ENCODE measurements at regions not wholly inside any gene's neighbourhood (a gene's known extent, or its start where the extent isn't known, plus 50 kb on each side); places are given as distances from the start of the nearest gene placed in this dataset.
"Not testable (repeated sequence)": the region's sequence is repeated elsewhere in the genome, so short reads cannot be mapped to it uniquely, and the experiment has no call there.

- no peak for DNase-seq (ENCODE audit: low spot score)
Observed at GRCh38 chr11:45000918-45001317, 50.2 kb upstream of the TP53I11 start.

- DNase-seq (ENCODE audit: low spot score), result no peak
Observed at GRCh38 chr11:45001466-45002165, 50.9 kb upstream of the TP53I11 start.

GRCh38 chr11:45005106-45005505 is 54.4 kb upstream of the TP53I11 start:
- no peak for DNase-seq (ENCODE audit: low spot score)

GRCh38 chr11:45007011-45007410 is 56.3 kb upstream of the TP53I11 start:
- no peak for DNase-seq (ENCODE audit: low spot score)

- not testable (repeated sequence) for DNase-seq (ENCODE audit: low spot score)
Observed at GRCh38 chr11:45015983-45016382, 65.3 kb upstream of the TP53I11 start.

GRCh38 chr11:45016446-45016845 is 65.8 kb upstream of the TP53I11 start:
- DNase-seq (ENCODE audit: low spot score), result not testable (repeated sequence)

GRCh38 chr11:45017329-45017728 is 66.6 kb upstream of the TP53I11 start:
- no peak for DNase-seq (ENCODE audit: low spot score)

- no peak for DNase-seq (ENCODE audit: low spot score)
Observed at GRCh38 chr11:45021001-45021400, 70.3 kb upstream of the TP53I11 start.

GRCh38 chr11:45021692-45022141 is 71.0 kb upstream of the TP53I11 start:
- no peak for DNase-seq (ENCODE audit: low spot score)

GRCh38 chr11:45022294-45023064 is 71.8 kb upstream of the TP53I11 start:
- no peak for DNase-seq (ENCODE audit: low spot score)

- DNase-seq (ENCODE audit: low spot score), result no peak
Observed at GRCh38 chr11:45023065-45023365, 72.3 kb upstream of the TP53I11 start.

GRCh38 chr11:45024316-45024715 is 73.6 kb upstream of the TP53I11 start:
- no peak for DNase-seq (ENCODE audit: low spot score)

- DNase-seq (ENCODE audit: low spot score), result no peak
Observed at GRCh38 chr11:45024846-45025588, 74.3 kb upstream of the TP53I11 start.

GRCh38 chr11:45025716-45026492 is 75.2 kb upstream of the TP53I11 start:
- DNase-seq (ENCODE audit: low spot score), result peak; percentile 7

- no peak for DNase-seq (ENCODE audit: low spot score)
Observed at GRCh38 chr11:45026835-45027234, 76.2 kb upstream of the TP53I11 start.

GRCh38 chr11:45027312-45027711 is 76.6 kb upstream of the TP53I11 start:
- DNase-seq (ENCODE audit: low spot score), result no peak

GRCh38 chr11:45028911-45029682 is 78.4 kb upstream of the TP53I11 start:
- no peak for DNase-seq (ENCODE audit: low spot score)

- no peak for DNase-seq (ENCODE audit: low spot score)
Observed at GRCh38 chr11:45030778-45031177, 80.1 kb upstream of the TP53I11 start.

GRCh38 chr11:45031912-45032519 is 81.3 kb upstream of the TP53I11 start:
- no peak for DNase-seq (ENCODE audit: low spot score)

GRCh38 chr11:45035413-45035812 is 84.7 kb upstream of the TP53I11 start:
- DNase-seq (ENCODE audit: low spot score), result no peak

GRCh38 chr11:45036010-45036409 is 85.3 kb upstream of the TP53I11 start:
- DNase-seq (ENCODE audit: low spot score), result no peak

Measured in CD4-positive, alpha-beta T cell treated with Interleukin-6 at 100 ng/mL for 8 hours (primary cell).